GM12872 (cell line): ENCODE measurements at regions not wholly inside any gene's neighbourhood (a gene's known extent, or its start where the extent isn't known, plus 50 kb on each side); places are given as distances from the start of the nearest gene placed in this dataset.

Experiments
- CTCF ChIP-seq: IDR thresholded peaks from 3 replicates; pipeline ENCODE4 v1.5.1; 2011; ENCODE audit warnings: low read depth, mild to moderate bottlenecking, low read length, moderate library complexity; ENCODE audit not compliant: insufficient read depth

- no peak for TF ChIP-seq CTCF
Measured at GRCh38 chr6:144493035-144493910, 208.1 kb downstream of the UTRN start.

- TF ChIP-seq CTCF: no peak
Measured at GRCh38 chr6:144497650-144498049, 212.5 kb downstream of the UTRN start.

GRCh38 chr6:144500892-144501291 is 215.8 kb downstream of the UTRN start:
- no peak for TF ChIP-seq CTCF

GRCh38 chr6:144510859-144511258 is 225.7 kb downstream of the UTRN start:
- TF ChIP-seq CTCF: no peak

DNA sequence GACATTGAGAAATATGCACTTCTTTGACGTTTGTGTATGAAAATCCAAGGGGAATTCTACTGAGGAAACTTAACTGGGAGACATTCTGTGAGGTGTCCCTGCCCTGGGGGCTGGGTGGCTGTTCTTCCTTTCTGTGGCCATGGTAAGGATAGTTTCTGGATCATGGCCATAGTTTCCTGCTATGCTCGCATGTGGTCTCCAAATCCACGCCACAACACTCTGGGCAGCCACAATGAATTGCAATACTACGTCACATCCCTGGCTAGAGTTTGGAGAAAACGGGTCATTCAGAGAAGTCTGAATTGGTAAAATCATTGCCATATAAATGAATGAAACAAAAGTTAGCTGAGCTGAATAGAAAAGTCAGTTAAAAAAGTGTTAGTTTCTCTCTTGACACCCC is 230.6 kb downstream of the UTRN start:
- TF ChIP-seq CTCF: no peak

- no peak for TF ChIP-seq CTCF
Measured at GRCh38 chr6:144519426-144519825, 234.3 kb downstream of the UTRN start.

DNA sequence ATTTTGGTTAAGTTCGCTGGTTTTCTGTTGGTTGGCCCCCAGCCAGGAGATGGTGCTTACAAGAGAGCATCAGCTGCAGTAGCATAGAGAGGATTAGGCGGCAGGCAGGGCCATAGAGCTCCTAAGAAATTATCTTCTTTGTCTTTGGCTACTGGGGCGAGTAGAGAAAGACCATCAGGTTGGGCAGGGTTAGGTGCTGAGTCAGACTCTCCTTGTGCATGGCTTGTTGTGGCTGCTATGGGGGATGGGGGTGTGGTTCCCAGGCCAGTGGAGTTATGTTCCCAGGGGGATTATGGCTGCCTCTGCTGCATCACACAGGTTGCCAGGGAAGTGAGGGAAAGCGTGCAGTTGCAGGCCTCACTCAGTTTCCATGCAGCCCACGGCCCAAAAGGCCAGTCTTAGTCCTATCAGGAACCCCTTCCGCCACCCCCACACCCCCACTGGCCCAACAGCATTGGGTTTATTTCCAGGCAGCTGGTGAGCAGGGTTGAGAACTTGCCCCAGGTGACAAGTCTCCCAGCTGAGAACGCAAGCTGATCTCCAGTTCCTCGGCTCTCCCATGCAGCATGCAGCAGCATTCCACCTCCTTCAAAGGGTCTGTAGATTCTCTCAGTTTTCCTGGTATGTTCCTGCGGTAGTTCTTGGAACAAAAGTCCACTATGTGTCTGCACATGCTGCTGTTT is 243.7 kb downstream of the UTRN start:
- no peak for TF ChIP-seq CTCF
